SK-N-DZ (cell line): ENCODE measurements at regions not wholly inside any gene's neighbourhood (a gene's known extent, or its start where the extent isn't known, plus 50 kb on each side); places are given as distances from the start of the nearest gene placed in this dataset.
A peak's percentile ranks its signal among the peaks of the same experiment; 100 is the strongest.

Source experiments
- DNase-seq: peaks from one replicate; pipeline ENCODE4 v3.0.0-alpha.2; 2015; ENCODE audit warnings: low spot score

- peak; percentile 42 for DNase-seq
These were observed 53.1 kb upstream of the TRIM67 start for GRCh38 chr1:231108516-231109302.

DNA sequence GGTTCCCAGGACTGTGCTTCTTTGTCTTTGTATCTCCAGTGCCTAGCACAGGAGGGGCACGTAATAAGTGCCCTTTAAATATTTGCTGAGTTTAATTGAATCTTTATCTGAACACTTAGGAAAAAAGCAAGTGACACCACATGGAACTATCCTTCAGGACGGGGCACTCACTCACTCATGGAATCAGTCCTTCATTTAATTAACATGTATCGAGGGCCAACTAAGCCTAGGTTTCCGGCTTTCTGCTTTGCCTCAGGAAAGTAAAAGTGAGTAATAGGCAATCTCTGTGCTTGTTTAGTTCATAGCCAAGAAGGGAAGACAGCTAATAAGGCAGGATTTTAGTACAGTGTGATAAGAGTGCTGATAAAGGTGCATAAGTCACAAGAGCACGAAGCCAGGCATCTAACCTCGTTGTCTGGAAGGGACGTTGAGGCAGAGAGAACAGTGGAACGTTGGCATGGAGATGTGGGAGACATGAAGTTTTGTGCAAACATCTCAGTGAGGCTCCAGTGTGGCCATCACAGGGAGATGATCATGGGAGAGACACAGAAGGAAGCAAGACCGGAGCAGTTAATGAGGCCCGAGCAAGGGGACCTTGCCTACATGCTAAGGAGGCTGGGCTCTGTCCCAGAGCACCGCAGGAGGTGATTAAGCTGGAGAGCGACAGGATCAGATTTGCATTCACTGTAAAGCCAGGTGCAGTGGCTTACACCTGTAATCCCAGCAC, 54.1 kb upstream of the TRIM67 start:
- DNase-seq: no peak

GRCh38 chr1:231107151-231107550, 54.7 kb upstream of the TRIM67 start:
- peak; percentile 21 for DNase-seq

- DNase-seq: no peak
These were observed 55.5 kb upstream of the TRIM67 start for GRCh38 chr1:231106347-231106746.

- DNase-seq: no peak
These were observed 56.9 kb upstream of the TRIM67 start for GRCh38 chr1:231104917-231105316.

GRCh38 chr1:231103961-231104360, 57.9 kb upstream of the TRIM67 start:
- DNase-seq: no peak

GRCh38 chr1:231099996-231100767, 60.1 kb upstream of the FAM89A start:
- no peak for DNase-seq

GRCh38 chr1:231099311-231099710, 59.3 kb upstream of the FAM89A start:
- DNase-seq: no peak

DNA sequence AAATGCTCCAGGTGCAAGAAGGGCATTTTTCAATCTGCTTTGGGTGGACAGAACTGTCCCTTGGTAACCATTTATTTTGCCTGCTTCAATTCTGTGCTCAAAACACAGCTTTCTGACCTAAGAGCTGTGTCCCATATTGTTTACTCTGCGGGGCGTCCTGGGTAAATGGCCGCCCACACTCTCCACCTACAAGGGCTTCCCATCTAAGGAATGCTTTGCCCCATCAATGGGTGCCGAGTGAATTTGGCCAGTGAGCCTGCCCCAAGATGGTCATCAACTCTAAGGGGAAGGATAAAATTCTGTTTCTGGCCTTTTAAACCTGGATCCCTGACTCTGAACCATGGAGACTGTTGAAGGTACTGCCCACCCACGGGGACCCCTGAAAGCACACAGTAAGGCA, 55.5 kb upstream of the FAM89A start:
- no peak for DNase-seq

DNA sequence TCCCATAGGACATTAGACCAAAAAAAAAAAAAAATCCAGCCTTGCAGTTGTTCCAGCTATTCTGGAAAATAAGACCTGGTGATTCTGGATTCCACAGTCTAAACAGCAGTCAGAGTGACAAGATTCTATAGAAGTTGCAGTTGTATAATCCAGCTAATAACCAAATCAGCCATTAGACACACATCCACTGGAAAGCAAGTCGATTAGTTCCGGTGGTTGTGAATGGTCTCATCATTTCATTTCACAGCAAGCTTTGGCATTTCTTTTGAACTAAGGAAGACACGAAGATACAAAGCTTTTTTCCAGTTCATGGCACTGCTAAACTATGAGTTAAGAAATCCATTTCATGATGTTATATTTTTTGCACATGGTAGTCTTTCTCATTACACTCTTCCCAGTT, 54.4 kb upstream of the FAM89A start:
- DNase-seq: no peak

DNA sequence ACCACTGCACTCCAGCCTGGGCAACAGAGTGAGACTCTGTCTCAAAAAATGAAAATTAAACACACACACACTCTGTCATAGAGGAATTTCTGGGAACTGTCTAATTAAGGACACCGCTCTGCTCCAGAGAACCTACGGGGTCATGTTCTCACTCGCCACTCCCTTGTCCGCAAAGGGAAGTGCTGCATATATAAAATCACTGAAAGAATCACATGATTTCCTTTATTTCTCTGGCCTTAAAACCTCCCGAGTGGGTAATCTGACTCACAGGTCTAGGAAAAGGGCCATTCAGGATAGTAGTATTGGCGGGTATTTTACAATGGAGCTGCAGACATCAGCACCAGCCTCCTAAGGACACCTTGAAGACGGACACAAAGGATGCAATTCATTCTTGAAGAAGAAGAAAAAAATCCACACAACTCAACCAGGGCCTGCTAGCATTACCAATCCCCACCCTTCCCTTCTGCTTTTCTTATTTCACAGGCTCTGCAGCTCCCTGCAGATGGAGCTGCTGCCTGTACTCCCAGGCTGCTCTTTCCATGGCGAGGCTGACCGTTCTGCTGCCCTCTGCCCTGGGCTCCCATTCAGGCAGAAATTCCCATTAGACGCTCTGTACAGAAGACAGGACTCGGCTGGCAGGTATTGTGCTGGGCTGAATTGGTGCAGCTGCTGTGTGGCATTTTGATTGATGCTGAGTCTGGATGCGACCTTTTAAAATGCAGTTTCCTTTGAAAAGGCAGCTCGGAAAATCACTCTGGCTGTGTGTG, 53.3 kb upstream of the FAM89A start:
- DNase-seq: peak; percentile 33

- no peak for DNase-seq
These were observed 52.3 kb upstream of the FAM89A start for GRCh38 chr1:231092380-231092779.

GRCh38 chr1:231091831-231092301, 51.8 kb upstream of the FAM89A start:
- DNase-seq: no peak

DNA sequence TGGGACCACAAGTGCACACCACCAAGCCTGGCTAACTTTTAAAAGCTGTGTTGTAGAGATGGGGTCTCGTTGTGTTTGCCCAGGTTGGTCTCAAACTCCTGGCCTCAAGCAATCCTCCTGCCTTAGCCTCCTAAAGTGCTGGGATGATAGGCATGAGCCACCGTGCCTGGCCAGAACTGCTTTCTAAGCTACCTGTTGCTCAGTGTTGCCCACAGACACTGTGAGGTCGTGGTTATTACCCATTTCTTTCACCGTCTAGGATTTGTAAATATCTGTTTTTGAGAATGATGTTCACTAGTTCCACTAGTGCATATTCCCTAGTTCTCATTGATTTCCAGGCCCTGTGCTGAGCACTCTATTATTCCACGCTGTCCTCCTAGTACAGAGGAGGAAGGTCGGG, 51.4 kb upstream of the FAM89A start:
- no peak for DNase-seq
